H1 (cell line): ENCODE measurements at regions not wholly inside any gene's neighbourhood (a gene's known extent, or its start where the extent isn't known, plus 50 kb on each side); places are given as distances from the start of the nearest gene placed in this dataset.

ENCODE experiments used
- CTCF ChIA-PET: fragments of 300-600 bp; sonication (Branson Sonifier 250); formaldehyde crosslinking; loops from one replicate; lab custom pipeline; 2021; ENCODE audit not compliant: partially characterized antibody; lab: Charles Lee
- POLR2A ChIA-PET: fragments of 300-600 bp; sonication (Branson Sonifier 250); formaldehyde crosslinking; loops from one replicate; lab custom pipeline; 2021; ENCODE audit warnings: inconsistent platforms; ENCODE audit not compliant: partially characterized antibody; lab: Charles Lee
- DNase-seq, 2 experiments: peaks; one replicate each; pipeline versions ENCODE4 v3.0.0 to v3.0.0-alpha.2; 2010 to 2022; ENCODE audit warnings: low spot score in 2 of 2, low read depth in 1 of 2, mixed read lengths in 1 of 2
- FAIRE-seq: peaks from 2 replicates; lab custom pipeline; 2011; peaks lifted over from hg19 to GRCh38; lab: Jason Lieb, UNC
- H2AFZ ChIP-seq: 2 replicates; pipeline ENCODE4 v1.8.1; 2012; ENCODE audit warnings: low read length, inconsistent platforms
- H2AK5ac ChIP-seq: 2 replicates; pipeline ENCODE4 v1.6.1; 2013; ENCODE audit warnings: low read depth, low read length
- H2BK120ac ChIP-seq: replicated peaks from 2 replicates; pipeline ENCODE3; 2013; ENCODE audit warnings: low read depth, low read length, inconsistent platforms
- H2BK12ac ChIP-seq: 2 replicates; pipeline ENCODE4 v1.6.1; 2013; ENCODE audit warnings: low read depth, low read length
- H2BK15ac ChIP-seq: 2 replicates; pipeline ENCODE4 v1.6.1; 2013; ENCODE audit warnings: low read length
- H2BK20ac ChIP-seq: 2 replicates; pipeline ENCODE4 v1.6.1; 2013; ENCODE audit warnings: low read length
- H2BK5ac ChIP-seq: 2 replicates; pipeline ENCODE4 v1.6.1; 2013; ENCODE audit warnings: low read depth, low read length
- H3K14ac ChIP-seq: 2 replicates; pipeline ENCODE4 v1.6.1; 2013; ENCODE audit warnings: inconsistent platforms; ENCODE audit not compliant: insufficient read length
- H3K18ac ChIP-seq: 2 replicates; pipeline ENCODE4 v1.6.1; 2013; ENCODE audit warnings: low read length; ENCODE audit errors: extremely low read depth
- H3K23ac ChIP-seq: 2 replicates; pipeline ENCODE4 v1.6.1; 2013; ENCODE audit warnings: inconsistent platforms; ENCODE audit not compliant: insufficient read length
- H3K23me2 ChIP-seq: 2 replicates; pipeline ENCODE4 v1.6.1; 2013; ENCODE audit warnings: low read depth, low read length
- H3K27ac ChIP-seq: 2 replicates; pipeline ENCODE4 v1.6.1; 2011; ENCODE audit warnings: low read depth, low read length, inconsistent platforms
- H3K27me3 ChIP-seq, 4 experiments: replicated peaks in 1 of 4; 1 replicate in 1 of 4; 2 replicates in 3 of 4; pipeline versions ENCODE4 v1.6.1 to v1.8.1; 2011 to 2013; ENCODE audit warnings: low read length in 3 of 4, mild to moderate bottlenecking in 3 of 4, inconsistent platforms in 2 of 4, mixed read lengths in 2 of 4, moderate library complexity in 1 of 4; ENCODE audit not compliant: control insufficient read depth in 3 of 4, insufficient read depth in 3 of 4; ENCODE audit errors: extremely low read depth in 1 of 4
- H3K36me3 ChIP-seq, 4 experiments: 2 replicates each; pipeline versions ENCODE4 v1.6.1 to v1.8.1; 2011 to 2013; ENCODE audit warnings: mild to moderate bottlenecking in 4 of 4, low read length in 3 of 4, moderate library complexity in 2 of 4, control low read depth in 1 of 4, inconsistent platforms in 1 of 4; ENCODE audit not compliant: insufficient read depth in 4 of 4, control insufficient read depth in 2 of 4
- H3K4ac ChIP-seq: replicated peaks from 2 replicates; pipeline ENCODE3; 2013; ENCODE audit warnings: low read length, low read depth, mixed read lengths, inconsistent platforms; ENCODE audit not compliant: insufficient read length
- H3K4me1 ChIP-seq, 4 experiments: replicated peaks in 1 of 4; 1 replicate in 1 of 4; 2 replicates in 3 of 4; pipeline versions ENCODE4 v1.6.1 to v1.8.1; 2011 to 2013; ENCODE audit warnings: low read length in 3 of 4, inconsistent platforms in 2 of 4, mixed read lengths in 1 of 4; ENCODE audit not compliant: insufficient read depth in 4 of 4, control insufficient read depth in 3 of 4
- H3K4me2 ChIP-seq, 2 experiments: 2 replicates each; pipeline versions ENCODE4 v1.6.1 to v1.8.1; 2011 to 2013; ENCODE audit warnings: low read depth in 2 of 2, low read length in 2 of 2, control low read depth in 1 of 2, inconsistent platforms in 1 of 2, mild to moderate bottlenecking in 1 of 2; ENCODE audit not compliant: insufficient read depth in 1 of 2
- H3K4me3 ChIP-seq, 4 experiments: fragments of 200-600, 300-600 bp in 1 of 4; sonication (generic), shearing (Covaris generic), sonication (Bioruptor Twin) in 1 of 4; 2 replicates each; pipeline versions ENCODE4 v1.5.1 to v1.8.1; 2011 to 2016; ENCODE audit warnings: low read length in 4 of 4, low read depth in 3 of 4, control low read depth in 2 of 4, inconsistent platforms in 2 of 4, mild to moderate bottlenecking in 2 of 4, mixed read lengths in 1 of 4, moderate library complexity in 1 of 4; ENCODE audit not compliant: insufficient read depth in 2 of 4; ENCODE audit errors: extremely low read depth in 1 of 4
- H3K56ac ChIP-seq: replicated peaks from 2 replicates; pipeline ENCODE3; 2013; ENCODE audit warnings: low read depth, mild to moderate bottlenecking, mixed read lengths, low read length, inconsistent platforms; ENCODE audit not compliant: insufficient read length
- H3K79me1 ChIP-seq: 2 replicates; pipeline ENCODE4 v1.6.1; 2013; ENCODE audit warnings: low read depth, low read length, control low read depth
- H3K79me2 ChIP-seq, 2 experiments: 2 replicates each; pipeline versions ENCODE4 v1.6.1 to v1.8.1; 2012 to 2013; ENCODE audit warnings: low read length in 2 of 2, mild to moderate bottlenecking in 2 of 2, inconsistent platforms in 1 of 2; ENCODE audit not compliant: insufficient read depth in 2 of 2, control insufficient read depth in 1 of 2
- H3K9ac ChIP-seq, 4 experiments: replicated peaks in 1 of 4; 1 replicate in 1 of 4; 2 replicates in 3 of 4; pipeline versions ENCODE4 v1.6.1 to v1.8.1; 2011 to 2013; ENCODE audit warnings: low read depth in 3 of 4, low read length in 3 of 4, control low read depth in 2 of 4, mild to moderate bottlenecking in 2 of 4, moderate library complexity in 2 of 4, inconsistent platforms in 1 of 4; ENCODE audit errors: extremely low read depth in 1 of 4
- H3K9me3 ChIP-seq, 2 experiments: 2 replicates each; pipeline versions ENCODE4 v1.6.1 to v1.8.1; 2012 to 2013; ENCODE audit warnings: mild to moderate bottlenecking in 2 of 2, moderate library complexity in 2 of 2, control low read depth in 1 of 2, inconsistent platforms in 1 of 2, low read depth in 1 of 2, low read length in 1 of 2, mixed read lengths in 1 of 2; ENCODE audit not compliant: insufficient read depth in 2 of 2
- H4K20me1 ChIP-seq, 2 experiments: replicated peaks in 1 of 2; 2 replicates each; pipeline versions ENCODE3 to v1.8.1; 2011 to 2013; ENCODE audit warnings: inconsistent platforms in 2 of 2, low read length in 2 of 2, mild to moderate bottlenecking in 1 of 2; ENCODE audit not compliant: insufficient read depth in 2 of 2, control insufficient read depth in 1 of 2
- H4K5ac ChIP-seq: 2 replicates; pipeline ENCODE4 v1.6.1; 2013; ENCODE audit warnings: low read length, low read depth, mixed read lengths, inconsistent platforms; ENCODE audit not compliant: insufficient read length
- H4K8ac ChIP-seq: 2 replicates; pipeline ENCODE4 v1.8.0; 2013; ENCODE audit warnings: mild to moderate bottlenecking, moderate library complexity, low read length, inconsistent platforms; ENCODE audit not compliant: insufficient read depth; ENCODE audit errors: extremely low read depth
- H4K91ac ChIP-seq: replicated peaks from 2 replicates; pipeline ENCODE3; 2013; ENCODE audit warnings: low read length, mixed read lengths, inconsistent platforms; ENCODE audit not compliant: insufficient read length
- ATF3 ChIP-seq: IDR thresholded peaks from 2 replicates; pipeline ENCODE4 v1.6.1; 2011; ENCODE audit warnings: low read depth, mild to moderate bottlenecking, low read length; ENCODE audit not compliant: insufficient read depth
- GABPA ChIP-seq: IDR thresholded peaks from 2 replicates; pipeline ENCODE4 v1.6.1; 2011; ENCODE audit warnings: mild to moderate bottlenecking, low read length, moderate library complexity, borderline replicate concordance; ENCODE audit not compliant: insufficient read depth
- HDAC2 ChIP-seq, 2 experiments: fragments of 300-600 bp in 1 of 2; sonication (generic) in 1 of 2; IDR thresholded peaks; 2 replicates each; pipeline ENCODE4 v1.6.1; 2011 to 2012; ENCODE audit warnings: low read depth in 2 of 2, low read length in 2 of 2, mild to moderate bottlenecking in 2 of 2, moderate library complexity in 2 of 2, borderline replicate concordance in 1 of 2, inconsistent platforms in 1 of 2
- POU5F1 ChIP-seq: IDR thresholded peaks from 2 replicates; pipeline ENCODE4 v1.6.1; 2011; ENCODE audit warnings: low read depth, mild to moderate bottlenecking, low read length, moderate library complexity
- RFX5 ChIP-seq: IDR thresholded peaks from 2 replicates; pipeline ENCODE4 v1.6.1; 2011; ENCODE audit warnings: low read depth, low read length, improper control_type of control experiment, borderline replicate concordance
- RNF2 ChIP-seq: fragments of 200-900, 300-1000 bp; sonication (generic); IDR thresholded peaks from 2 replicates; pipeline ENCODE4 v1.7.1; 2016; ENCODE audit warnings: borderline replicate concordance, low read depth, mild to moderate bottlenecking, antibody characterized with exemption, low read length; ENCODE audit not compliant: poor library complexity, severe bottlenecking; ENCODE audit errors: missing control alignments
- SIX5 ChIP-seq: IDR thresholded peaks from 2 replicates; pipeline ENCODE4 v1.6.1; 2011; ENCODE audit warnings: mild to moderate bottlenecking, low read depth, low read length
- SUZ12 ChIP-seq: fragments of 200-600 bp; sonication (generic); IDR thresholded peaks from 2 replicates; pipeline ENCODE4 v1.6.1; 2012; ENCODE audit warnings: mild to moderate bottlenecking, inconsistent platforms, low read length, moderate library complexity, mixed read lengths
- TAF1 ChIP-seq: IDR thresholded peaks from 2 replicates; pipeline ENCODE4 v1.6.1; 2011; ENCODE audit warnings: mild to moderate bottlenecking, low read depth, low read length
- TAF7 ChIP-seq: optimal IDR thresholded peaks from 2 replicates; pipeline ENCODE3; 2011; ENCODE audit warnings: low read depth, mild to moderate bottlenecking, inconsistent platforms, low read length, moderate library complexity, borderline replicate concordance
- TBP ChIP-seq: IDR thresholded peaks from 2 replicates; pipeline ENCODE4 v1.6.1; 2011; ENCODE audit warnings: low read depth, low read length, improper control_type of control experiment
- USF2 ChIP-seq: IDR thresholded peaks from 2 replicates; pipeline ENCODE4 v1.6.1; 2011; ENCODE audit warnings: low read length, improper control_type of control experiment
- ZNF274 ChIP-seq: IDR thresholded peaks from 2 replicates; pipeline ENCODE4 v1.7.0; 2012; ENCODE audit warnings: low read length, borderline replicate concordance; ENCODE audit errors: extremely low read depth
- WGBS, 2 experiments: shearing (Covaris generic) in 1 of 2; methylation state at CpG; one replicate each; pipeline versions ENCODE4 v1.1.6 to v1.1.7; 2013 to 2015; ENCODE audit warnings: low lambda C conversion rate in 2 of 2, mixed read lengths in 2 of 2, inconsistent platforms in 1 of 2, low coverage in 1 of 2, missing lambda C conversion rate in 1 of 2; ENCODE audit not compliant: insufficient replicate concordance in 2 of 2, insufficient coverage in 1 of 2, insufficient read length in 1 of 2; ENCODE audit errors: extremely low coverage in 1 of 2, missing lambda C conversion rate in 1 of 2; 5-methylcytosine and 5-hydroxymethylcytosine counted together

- H4K20me1 ChIP-seq: no peaks in the 10 kb centered on the region
- DNase-seq: no peak
- H3K79me2 ChIP-seq: no peaks in the 10 kb centered on the region
- no peak overlapping the region for H2AFZ ChIP-seq
- POLR2A ChIA-PET: no interaction called here
- no peak overlapping the region for H2BK20ac ChIP-seq
- H3K9me3 ChIP-seq: no peaks in the 10 kb centered on the region; a peak in 1 of 4 replicates
- no peak overlapping the region for H4K5ac ChIP-seq
- no peak overlapping the region for H3K9ac ChIP-seq
- H2BK15ac ChIP-seq: no peak overlapping the region
- H3K4me3 ChIP-seq: no peak overlapping the region
- H3K4me1 ChIP-seq: no peaks in the 10 kb centered on the region
- H3K27me3 ChIP-seq: no peaks in the 10 kb centered on the region
- H2AK5ac ChIP-seq: no peak overlapping the region
- H3K79me1 ChIP-seq: no peaks in the 10 kb centered on the region
- H3K56ac ChIP-seq: no peak overlapping the region
- no peaks in the 10 kb centered on the region for H3K36me3 ChIP-seq
- no peak overlapping the region for H2BK120ac ChIP-seq
- no peak overlapping the region for H4K91ac ChIP-seq
- no peak overlapping the region for H3K18ac ChIP-seq
- no peak overlapping the region for H2BK12ac ChIP-seq
- no peak overlapping the region for H2BK5ac ChIP-seq
- H3K23me2 ChIP-seq: no peaks in the 10 kb centered on the region
- H3K23ac ChIP-seq: no peak overlapping the region
- no peak overlapping the region for H3K4ac ChIP-seq
- H3K27ac ChIP-seq: no peak overlapping the region
- no peak overlapping the region for H4K8ac ChIP-seq
- FAIRE-seq: no peak
- CTCF ChIA-PET: no interaction called here
- WGBS, 2 experiments: 91% methylated on average over 4 of the region's 4 CpGs; no CpG with 5 or more reads in 1 of the 2 experiments
- no peak overlapping the region for H3K14ac ChIP-seq
- H3K4me2 ChIP-seq: no peak overlapping the region
- TF ChIP-seq SUZ12: no peak
- TF ChIP-seq ZNF274: no peak
- TF ChIP-seq TAF7: no peak
- no peak for TF ChIP-seq ATF3
- no peak for TF ChIP-seq POU5F1
- no peak for TF ChIP-seq RNF2
- TF ChIP-seq TBP: no peak
- no peak for TF ChIP-seq GABPA
- no peak for TF ChIP-seq HDAC2 (IDR thresholded peaks at IDR 0.05; ENCODE audit: borderline replicate concordance in 1 of 2, low read depth in 2 of 2, low read length in 2 of 2)
- TF ChIP-seq RFX5: no peak
- no peak for TF ChIP-seq SIX5
- TF ChIP-seq USF2: no peak
- TF ChIP-seq TAF1: no peak
Measured at GRCh38 chrX:128676651-128677050, 624.4 kb upstream of the ACTRT1 start.
